OCI-LY7 (cell line): ENCODE measurements at regions not wholly inside any gene's neighbourhood (a gene's known extent, or its start where the extent isn't known, plus 50 kb on each side); places are given as distances from the start of the nearest gene placed in this dataset.

Experiments used
- CTCF ChIP-seq: fragments of 200-600 bp; sonication (generic); conservative IDR thresholded peaks from 2 replicates; pipeline ENCODE4 v1.5.1; 2014; ENCODE audit warnings: mild to moderate bottlenecking, antibody characterized with exemption, low read length, moderate library complexity, mixed read lengths
- EZH2phosphoT487 ChIP-seq: fragments of 200-600 bp; sonication (generic); IDR thresholded peaks from 2 replicates; pipeline ENCODE4 v1.6.1; 2018; ENCODE audit warnings: low read depth, borderline replicate concordance, mild to moderate bottlenecking, mixed run types, antibody characterized with exemption, low read length, moderate library complexity, mixed read lengths

- TF ChIP-seq CTCF (no peak), EZH2phosphoT487 (no peak)
Observed at GRCh38 chr6:112475083-112475482, 128.0 kb downstream of the RFPL4B start.
